ENCODE measurements at regions not wholly inside any gene's neighbourhood (a gene's known extent, or its start where the extent isn't known, plus 50 kb on each side); places are given as distances from the start of the nearest gene placed in this dataset.

GRCh38 chr7:115679423-115679822 is 351.1 kb downstream of the TFEC start:
- H3K36me3 Mint-ChIP-seq (ENCODE audit: low read depth) = no peaks in the 10 kb centered on the region
- ATAC-seq = no peak
- no peak for TF ChIP-seq CTCF (IDR thresholded peaks at IDR 0.05)
- no peaks in the 10 kb centered on the region for H3K9me3 Mint-ChIP-seq
- H3K27ac Mint-ChIP-seq = no peak overlapping the region
- ChIA-PET POLR2A (no interaction called here), CTCF (no interaction called here)
- no peaks in the 10 kb centered on the region for H3K27me3 Mint-ChIP-seq
- DNase-seq = no peak
- H3K4me1 Mint-ChIP-seq (ENCODE audit: low read depth) = no peaks in the 10 kb centered on the region
- H3K4me3 Mint-ChIP-seq = no peak overlapping the region
- intact Hi-C loops (cut with micrococcal nuclease) = no loop called here

GRCh38 chr7:115678086-115678982 is 352.2 kb downstream of the TFEC start:
- POLR2A ChIA-PET = no interaction called here
- Mint-ChIP-seq H3K4me1 (ENCODE audit: low read depth) (no peaks in the 10 kb centered on the region), H3K36me3 (ENCODE audit: low read depth) (no peaks in the 10 kb centered on the region), H3K27me3 (no peaks in the 10 kb centered on the region), H3K9me3 (no peaks in the 10 kb centered on the region), H3K4me3 (no peak overlapping the region), H3K27ac (no peak overlapping the region)
- DNase-seq (no peak), ATAC-seq (no peak)
- TF ChIP-seq CTCF (IDR thresholded peaks at IDR 0.05) = no peak
- CTCF ChIA-PET = no interaction called here
- intact Hi-C loops (cut with micrococcal nuclease) = no loop called here

- ChIA-PET POLR2A (no interaction called here), CTCF (no interaction called here)
- TF ChIP-seq CTCF (IDR thresholded peaks at IDR 0.05) = no peak
- ATAC-seq (no peak), DNase-seq (no peak)
- H3K36me3 Mint-ChIP-seq (ENCODE audit: low read depth) = no peaks in the 10 kb centered on the region
- intact Hi-C loops (cut with micrococcal nuclease) = no loop called here
- H3K9me3 Mint-ChIP-seq = no peaks in the 10 kb centered on the region
- no peaks in the 10 kb centered on the region for H3K27me3 Mint-ChIP-seq
- no peaks in the 10 kb centered on the region for H3K4me1 Mint-ChIP-seq (ENCODE audit: low read depth)
- H3K27ac Mint-ChIP-seq = no peak overlapping the region
- no peak overlapping the region for H3K4me3 Mint-ChIP-seq
Measured at GRCh38 chr7:115676707-115677106, 353.9 kb downstream of the TFEC start.

- no peaks in the 10 kb centered on the region for H3K9me3 Mint-ChIP-seq
- no peak for DNase-seq
- ATAC-seq = no peak
- no peaks in the 10 kb centered on the region for H3K4me1 Mint-ChIP-seq (ENCODE audit: low read depth)
- H3K36me3 Mint-ChIP-seq (ENCODE audit: low read depth) = no peaks in the 10 kb centered on the region
- intact Hi-C loops (cut with micrococcal nuclease) = no loop called here
- no peaks in the 10 kb centered on the region for H3K27me3 Mint-ChIP-seq
- no peak overlapping the region for H3K27ac Mint-ChIP-seq
- ChIA-PET POLR2A (no interaction called here), CTCF (no interaction called here)
- no peak for TF ChIP-seq CTCF (IDR thresholded peaks at IDR 0.05)
- no peak overlapping the region for H3K4me3 Mint-ChIP-seq
Measured at GRCh38 chr7:115676080-115676479, 354.5 kb downstream of the TFEC start.

- DNase-seq (no peak), ATAC-seq (no peak)
- Mint-ChIP-seq H3K27ac (no peak overlapping the region), H3K27me3 (peaks cover 2% of the 10 kb centered on the region), H3K9me3 (no peaks in the 10 kb centered on the region), H3K36me3 (ENCODE audit: low read depth) (no peaks in the 10 kb centered on the region), H3K4me1 (ENCODE audit: low read depth) (no peaks in the 10 kb centered on the region), H3K4me3 (no peak overlapping the region)
- intact Hi-C loops (cut with micrococcal nuclease) = no loop called here
- ChIA-PET CTCF (no interaction called here), POLR2A (no interaction called here)
- TF ChIP-seq CTCF (IDR thresholded peaks at IDR 0.05) = no peak
Measured at GRCh38 chr7:115674467-115675024, 356.0 kb downstream of the TFEC start.
